HG03103 (cell line): ENCODE measurements at regions not wholly inside any gene's neighbourhood (a gene's known extent, or its start where the extent isn't known, plus 50 kb on each side); places are given as distances from the start of the nearest gene placed in this dataset.
"Not testable (repeated sequence)": the region's sequence is repeated elsewhere in the genome, so short reads cannot be mapped to it uniquely, and the experiment has no call there.

Experiments used
- ATAC-seq: cut with Tn5 transposase; IDR thresholded peaks from one replicate; pipeline ENCODE4 v1.9.1; 2021; ENCODE audit warnings: low read depth; ENCODE audit not compliant: unreplicated experiment

GRCh38 chr9:115397591-115398312, 279.8 kb upstream of the TNC start:
- ATAC-seq = no peak

GRCh38 chr9:115398313-115398650, 280.3 kb upstream of the TNC start:
- no peak for ATAC-seq

- ATAC-seq = no peak
Observed at GRCh38 chr9:115398996-115399395, 281.0 kb upstream of the TNC start.

- no peak for ATAC-seq
Observed at GRCh38 chr9:115400796-115401195, 282.8 kb upstream of the TNC start.

- no peak for ATAC-seq
Observed at GRCh38 chr9:115401756-115402327, 283.9 kb upstream of the TNC start.

GRCh38 chr9:115403753-115404152, 285.8 kb upstream of the TNC start:
- ATAC-seq = no peak

- no peak for ATAC-seq
Observed at GRCh38 chr9:115404311-115404710, 286.4 kb upstream of the TNC start.

- no peak for ATAC-seq
Observed at GRCh38 chr9:115411516-115411915, 293.6 kb upstream of the TNC start.

- ATAC-seq = no peak
Observed at GRCh38 chr9:115411993-115412452, 294.1 kb upstream of the TNC start.

- ATAC-seq = no peak
Observed at GRCh38 chr9:115412656-115413055, 294.7 kb upstream of the TNC start.

GRCh38 chr9:115413304-115413703, 295.3 kb upstream of the TNC start:
- no peak for ATAC-seq

- no peak for ATAC-seq
Observed at GRCh38 chr9:115413766-115414382, 295.9 kb upstream of the TNC start.

GRCh38 chr9:115414561-115414960, 296.6 kb upstream of the TNC start:
- ATAC-seq = no peak

GRCh38 chr9:115415450-115415849, 297.5 kb upstream of the TNC start:
- no peak for ATAC-seq

GRCh38 chr9:115416299-115416698, 298.3 kb upstream of the TNC start:
- ATAC-seq = no peak

GRCh38 chr9:115418181-115418580, 300.2 kb upstream of the TNC start:
- not testable (repeated sequence) for ATAC-seq

GRCh38 chr9:115422932-115423440, 305.0 kb upstream of the TNC start:
- ATAC-seq = no peak

GRCh38 chr9:115423646-115424045, 305.7 kb upstream of the TNC start:
- ATAC-seq = no peak

- ATAC-seq = no peak
Observed at GRCh38 chr9:115425601-115426000, 307.6 kb upstream of the TNC start.

GRCh38 chr9:115437418-115437817, 319.5 kb upstream of the TNC start:
- ATAC-seq = no peak

GRCh38 chr9:115439641-115440040, 321.7 kb upstream of the TNC start:
- no peak for ATAC-seq

- no peak for ATAC-seq
Observed at GRCh38 chr9:115442054-115442453, 324.1 kb upstream of the TNC start.
